Osteocyte (in vitro differentiated cells): ENCODE measurements at regions not wholly inside any gene's neighbourhood (a gene's known extent, or its start where the extent isn't known, plus 50 kb on each side); places are given as distances from the start of the nearest gene placed in this dataset.

Source experiments
- DNase-seq: peaks from one replicate; pipeline ENCODE4 v3.0.0; 2021; ENCODE audit warnings: mixed read lengths; ENCODE audit not compliant: unreplicated experiment; ENCODE audit errors: extremely low spot score
- H3K27ac Mint-ChIP-seq: one replicate; pipeline ENCODE4 v1.8.0; 2021; ENCODE audit warnings: mild to moderate bottlenecking, mixed read lengths; ENCODE audit not compliant: unreplicated experiment
- H3K27me3 Mint-ChIP-seq: one replicate; pipeline ENCODE4 v1.8.0; 2021; ENCODE audit warnings: mixed read lengths; ENCODE audit not compliant: unreplicated experiment
- H3K36me3 Mint-ChIP-seq: one replicate; pipeline ENCODE4 v1.8.0; 2021; ENCODE audit warnings: mixed read lengths; ENCODE audit not compliant: unreplicated experiment
- H3K4me1 Mint-ChIP-seq: one replicate; pipeline ENCODE4 v1.8.0; 2021; ENCODE audit warnings: mixed read lengths; ENCODE audit not compliant: unreplicated experiment
- H3K4me3 Mint-ChIP-seq: one replicate; pipeline ENCODE4 v1.8.0; 2021; ENCODE audit warnings: mild to moderate bottlenecking, moderate library complexity, mixed read lengths; ENCODE audit not compliant: unreplicated experiment
- H3K9me3 Mint-ChIP-seq: one replicate; pipeline ENCODE4 v1.8.0; 2021; ENCODE audit warnings: mixed read lengths; ENCODE audit not compliant: unreplicated experiment
- TF ChIP-seq, protein P1 (sequence below): fragments of 200-600 bp; sonication (generic); IDR thresholded peaks from 2 replicates; pipeline ENCODE4 v1.5.0; 2021; ENCODE audit warnings: antibody characterized with exemption, mild to moderate bottlenecking, moderate library complexity

DNA sequence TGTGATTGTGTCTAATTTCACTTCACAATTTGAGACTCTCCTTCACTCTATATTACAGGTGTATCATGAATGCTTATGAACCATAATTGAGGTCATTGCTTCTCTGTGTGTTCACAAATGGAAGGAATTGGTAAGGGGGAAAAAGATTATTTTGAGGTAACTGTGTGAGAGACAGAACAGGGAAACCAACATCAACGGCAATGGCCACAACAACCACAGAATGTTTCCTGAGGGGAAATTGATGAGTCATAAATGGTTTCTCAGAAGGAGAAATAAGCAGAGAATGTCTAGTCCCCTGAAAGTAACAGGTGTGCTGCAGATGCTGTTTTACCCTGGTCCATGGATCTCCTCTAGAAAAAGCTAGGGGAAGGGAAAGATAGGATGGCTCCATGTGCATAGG, 361.2 kb upstream of the GALNT5 start:
- Mint-ChIP-seq H3K27me3 (peaks cover 26% of the 10 kb centered on the region), H3K27ac (no peak overlapping the region), H3K4me1 (peaks cover 11% of the 10 kb centered on the region), H3K36me3 (peaks cover 2% of the 10 kb centered on the region), H3K4me3 (no peak overlapping the region), H3K9me3 (peaks cover 3% of the 10 kb centered on the region)
- TF ChIP-seq, protein P1, sequence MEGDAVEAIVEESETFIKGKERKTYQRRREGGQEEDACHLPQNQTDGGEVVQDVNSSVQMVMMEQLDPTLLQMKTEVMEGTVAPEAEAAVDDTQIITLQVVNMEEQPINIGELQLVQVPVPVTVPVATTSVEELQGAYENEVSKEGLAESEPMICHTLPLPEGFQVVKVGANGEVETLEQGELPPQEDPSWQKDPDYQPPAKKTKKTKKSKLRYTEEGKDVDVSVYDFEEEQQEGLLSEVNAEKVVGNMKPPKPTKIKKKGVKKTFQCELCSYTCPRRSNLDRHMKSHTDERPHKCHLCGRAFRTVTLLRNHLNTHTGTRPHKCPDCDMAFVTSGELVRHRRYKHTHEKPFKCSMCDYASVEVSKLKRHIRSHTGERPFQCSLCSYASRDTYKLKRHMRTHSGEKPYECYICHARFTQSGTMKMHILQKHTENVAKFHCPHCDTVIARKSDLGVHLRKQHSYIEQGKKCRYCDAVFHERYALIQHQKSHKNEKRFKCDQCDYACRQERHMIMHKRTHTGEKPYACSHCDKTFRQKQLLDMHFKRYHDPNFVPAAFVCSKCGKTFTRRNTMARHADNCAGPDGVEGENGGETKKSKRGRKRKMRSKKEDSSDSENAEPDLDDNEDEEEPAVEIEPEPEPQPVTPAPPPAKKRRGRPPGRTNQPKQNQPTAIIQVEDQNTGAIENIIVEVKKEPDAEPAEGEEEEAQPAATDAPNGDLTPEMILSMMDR, result no peak
- no peak for DNase-seq

- peaks cover 3% of the 10 kb centered on the region for H3K9me3 Mint-ChIP-seq
- peaks cover 12% of the 10 kb centered on the region for H3K4me1 Mint-ChIP-seq
- H3K36me3 Mint-ChIP-seq, result peaks cover 2% of the 10 kb centered on the region
- H3K27ac Mint-ChIP-seq, result no peak overlapping the region
- TF ChIP-seq, protein P1, result no peak
- no peak overlapping the region for H3K4me3 Mint-ChIP-seq
- DNase-seq, result no peak
- H3K27me3 Mint-ChIP-seq, result peaks cover 15% of the 10 kb centered on the region
Measured at GRCh38 chr2:156897548-156897947, 360.0 kb upstream of the GALNT5 start.

GRCh38 chr2:156901373-156902031, 356.0 kb upstream of the GALNT5 start:
- Mint-ChIP-seq H3K27me3 (peaks cover 8% of the 10 kb centered on the region), H3K4me3 (no peak overlapping the region), H3K9me3 (peaks cover 3% of the 10 kb centered on the region), H3K27ac (no peak overlapping the region), H3K36me3 (peaks cover 2% of the 10 kb centered on the region), H3K4me1 (peaks cover 5% of the 10 kb centered on the region)
- DNase-seq, result no peak
- TF ChIP-seq, protein P1, result no peak

GRCh38 chr2:156903335-156903734, 354.2 kb upstream of the GALNT5 start:
- no peak overlapping the region for H3K4me3 Mint-ChIP-seq
- H3K36me3 Mint-ChIP-seq, result no peaks in the 10 kb centered on the region
- TF ChIP-seq, protein P1, result no peak
- H3K9me3 Mint-ChIP-seq, result no peaks in the 10 kb centered on the region
- DNase-seq, result no peak
- no peak overlapping the region for H3K27ac Mint-ChIP-seq
- H3K27me3 Mint-ChIP-seq, result peaks cover 6% of the 10 kb centered on the region
- peaks cover 11% of the 10 kb centered on the region for H3K4me1 Mint-ChIP-seq

DNA sequence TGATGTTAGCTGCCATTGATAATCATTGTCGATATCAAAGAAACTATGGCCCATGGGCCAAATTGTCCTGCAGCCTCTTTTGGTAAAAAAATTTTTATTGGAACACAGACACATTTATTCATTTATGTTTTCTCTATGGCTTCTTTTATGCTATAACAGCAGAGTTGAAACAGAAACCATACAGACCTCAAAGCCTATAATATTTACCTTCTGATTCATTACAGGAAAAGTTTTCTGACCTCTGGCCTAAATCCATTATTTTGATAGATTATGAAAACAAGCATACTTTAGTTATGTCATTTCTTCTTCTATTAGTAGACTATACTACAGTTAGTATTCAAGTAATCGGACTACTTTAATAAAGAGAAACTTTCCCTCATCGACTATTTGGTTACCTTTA, 349.7 kb upstream of the GALNT5 start:
- Mint-ChIP-seq H3K27me3 (peaks cover 8% of the 10 kb centered on the region), H3K36me3 (no peaks in the 10 kb centered on the region), H3K27ac (no peak overlapping the region), H3K9me3 (no peaks in the 10 kb centered on the region), H3K4me3 (no peak overlapping the region), H3K4me1 (peaks cover 14% of the 10 kb centered on the region)
- DNase-seq, result no peak
- TF ChIP-seq, protein P1, result no peak
